MG63 (cell line): ENCODE measurements at regions not wholly inside any gene's neighbourhood (a gene's known extent, or its start where the extent isn't known, plus 50 kb on each side); places are given as distances from the start of the nearest gene placed in this dataset.
A peak's percentile ranks its signal among the peaks of the same experiment; 100 is the strongest.
"Not testable (repeated sequence)": the region's sequence is repeated elsewhere in the genome, so short reads cannot be mapped to it uniquely, and the experiment has no call there.

Experiments
- DNase-seq: peaks from one replicate; pipeline ENCODE4 v3.0.0-alpha.2; 2020
- H3K27me3 ChIP-seq: fragments of 250-450 bp; sonication (Bioruptor Pico); 2 replicates; pipeline ENCODE4 v1.5.1; 2020; ENCODE audit warnings: mild to moderate bottlenecking, moderate library complexity
- H3K36me3 ChIP-seq: fragments of 250-450 bp; sonication (Bioruptor Pico); 2 replicates; pipeline ENCODE4 v1.5.1; 2020; ENCODE audit warnings: mild to moderate bottlenecking, moderate library complexity
- H3K4me3 ChIP-seq: fragments of 250-450 bp; sonication (Bioruptor Pico); 2 replicates; pipeline ENCODE4 v1.5.1; 2020; ENCODE audit warnings: mild to moderate bottlenecking, moderate library complexity
- H3K9me3 ChIP-seq: fragments of 250-450 bp; sonication (Bioruptor Pico); 2 replicates; pipeline ENCODE4 v1.5.1; 2020; ENCODE audit warnings: mild to moderate bottlenecking, moderate library complexity

- Histone ChIP-seq H3K4me3 (no peak overlapping the region), H3K27me3 (no peaks in the 10 kb centered on the region), H3K36me3 (no peaks in the 10 kb centered on the region), H3K9me3 (peaks cover 1% of the 10 kb centered on the region; the same call in 1 of the 2 replicates)
- no peak for DNase-seq
These were observed 126.9 kb upstream of the DLGAP1 start for GRCh38 chr18:4581966-4582365.

DNA sequence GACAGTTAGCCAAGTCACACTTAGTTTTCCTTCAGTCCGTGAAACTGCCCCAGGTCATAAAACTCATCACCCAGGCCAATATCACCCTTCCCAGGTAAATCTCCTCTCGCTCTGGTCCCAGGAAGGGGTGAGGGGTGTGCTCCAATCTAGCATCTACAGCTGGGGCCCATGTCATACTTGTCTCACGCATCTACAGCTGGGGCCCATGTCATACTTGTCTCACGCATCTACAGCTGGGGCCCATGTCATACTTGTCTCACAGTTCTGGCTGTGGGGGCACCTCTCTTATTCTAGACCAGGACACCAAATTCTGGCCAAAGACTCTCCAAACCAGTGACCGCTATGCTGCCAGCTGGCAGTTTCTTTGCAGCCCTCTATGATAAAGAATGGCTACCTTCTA, 123.3 kb upstream of the DLGAP1 start:
- H3K36me3 ChIP-seq: no peaks in the 10 kb centered on the region
- no peak for DNase-seq
- peaks cover 6% of the 10 kb centered on the region for H3K9me3 ChIP-seq
- no peaks in the 10 kb centered on the region for H3K27me3 ChIP-seq
- H3K4me3 ChIP-seq: no peak overlapping the region

DNA sequence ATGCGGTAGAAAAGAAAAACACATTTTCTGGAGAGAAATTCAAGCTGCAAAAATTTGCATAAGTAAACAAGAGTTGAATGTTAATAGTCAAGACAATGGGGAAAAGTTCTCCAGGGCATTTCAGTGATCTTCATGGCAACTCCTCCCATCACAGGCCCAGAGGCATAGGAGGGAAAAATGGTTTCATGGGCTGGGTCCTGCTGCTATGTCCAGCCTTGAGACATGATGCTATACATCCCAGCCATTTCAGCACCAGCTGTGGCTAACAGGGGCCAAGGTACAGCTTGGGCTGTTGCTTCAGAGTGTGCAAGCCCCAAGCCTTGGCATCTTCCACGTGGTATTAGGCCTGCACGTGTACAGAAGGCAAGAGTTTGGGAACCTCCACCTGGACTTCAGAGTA, 118.6 kb upstream of the DLGAP1 start:
- Histone ChIP-seq H3K36me3 (no peaks in the 10 kb centered on the region), H3K27me3 (no peaks in the 10 kb centered on the region), H3K9me3 (peaks cover 6% of the 10 kb centered on the region), H3K4me3 (no peak overlapping the region)
- no peak for DNase-seq

GRCh38 chr18:4557502-4557901, 102.4 kb upstream of the DLGAP1 start:
- Histone ChIP-seq H3K4me3 (no peak overlapping the region), H3K36me3 (no peaks in the 10 kb centered on the region), H3K9me3 (no peaks in the 10 kb centered on the region), H3K27me3 (no peaks in the 10 kb centered on the region)
- DNase-seq: no peak

DNA sequence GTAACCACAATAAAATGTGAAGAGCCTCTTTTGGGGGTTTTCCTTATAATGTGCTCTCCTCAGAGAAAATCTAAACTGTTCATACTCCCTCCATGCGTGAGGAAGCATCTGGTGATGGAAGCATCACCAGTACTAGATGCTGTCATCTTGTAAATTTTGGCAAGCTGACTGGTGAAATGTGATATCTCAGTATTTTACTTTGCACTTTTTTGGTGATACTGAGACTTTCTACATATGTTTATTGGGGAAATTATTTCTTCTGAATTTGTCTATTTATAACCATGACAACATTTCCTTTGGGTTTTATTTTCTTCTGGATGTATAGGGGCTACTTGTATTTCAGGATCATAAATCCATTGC, 95.9 kb upstream of the DLGAP1 start:
- Histone ChIP-seq H3K36me3 (no peaks in the 10 kb centered on the region), H3K9me3 (no peaks in the 10 kb centered on the region)
- DNase-seq: no peak

DNA sequence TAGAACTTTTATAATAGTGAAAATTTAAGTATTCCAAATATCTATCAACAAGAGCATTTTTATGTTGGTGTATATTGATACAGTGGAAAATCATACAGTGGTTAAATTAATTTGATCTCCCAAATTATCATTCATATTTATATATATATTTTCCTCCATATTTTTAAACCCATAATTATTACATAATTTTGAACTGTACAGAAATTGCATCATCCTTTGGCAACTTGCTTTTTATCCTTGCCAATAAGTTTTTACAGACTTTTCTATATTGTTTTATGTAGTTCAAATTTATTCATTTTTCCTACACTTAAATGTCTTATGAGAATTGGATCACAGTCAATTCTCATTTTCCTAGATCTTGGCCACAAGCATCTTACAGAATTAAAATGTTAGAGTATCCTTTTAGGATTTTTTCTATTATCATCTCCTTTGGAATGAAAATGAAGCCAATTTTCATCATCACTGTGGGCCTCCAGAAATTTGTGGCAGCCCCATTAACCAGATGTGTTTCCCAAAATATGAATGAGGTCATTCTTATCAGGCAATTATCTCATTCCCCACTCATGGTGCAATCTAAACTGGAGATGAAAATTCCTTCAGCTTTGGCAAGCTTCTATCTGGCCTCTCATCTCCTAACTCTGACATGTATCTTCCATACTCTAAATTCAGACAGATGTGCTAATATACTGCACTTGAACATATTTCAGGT, 94.2 kb upstream of the DLGAP1 start:
- no peak overlapping the region for H3K4me3 ChIP-seq
- H3K27me3 ChIP-seq: no peaks in the 10 kb centered on the region
- no peaks in the 10 kb centered on the region for H3K36me3 ChIP-seq
- no peaks in the 10 kb centered on the region for H3K9me3 ChIP-seq
- no peak for DNase-seq

More for the DNA sequence above, 95.9 kb upstream of the DLGAP1 start:
- H3K27me3 ChIP-seq: no peaks in the 10 kb centered on the region
- no peak overlapping the region for H3K4me3 ChIP-seq

DNA sequence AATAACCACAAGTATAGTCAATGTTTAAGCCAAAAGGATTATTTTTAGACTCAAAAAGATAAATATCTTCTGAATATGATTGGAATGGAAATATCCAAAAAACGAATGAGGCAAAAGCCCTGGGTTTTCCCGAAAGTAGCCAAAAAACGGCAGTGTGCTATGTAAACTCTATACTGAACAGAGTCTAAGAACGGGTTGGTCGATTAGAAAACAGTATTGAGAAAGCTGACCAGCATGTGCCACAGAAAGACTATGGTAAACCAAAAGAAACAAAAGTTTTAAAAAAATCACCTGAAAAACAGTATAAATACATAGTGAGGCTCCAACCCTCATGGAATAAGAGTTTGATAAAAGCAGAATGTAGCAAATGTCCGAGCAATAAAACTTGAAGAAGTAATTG, 92.0 kb upstream of the DLGAP1 start:
- no peak overlapping the region for H3K4me3 ChIP-seq
- H3K27me3 ChIP-seq: no peaks in the 10 kb centered on the region
- no peaks in the 10 kb centered on the region for H3K9me3 ChIP-seq
- H3K36me3 ChIP-seq: no peaks in the 10 kb centered on the region
- no peak for DNase-seq

GRCh38 chr18:4544142-4544541, 89.0 kb upstream of the DLGAP1 start:
- H3K4me3 ChIP-seq: no peak overlapping the region
- peak; percentile 65 for DNase-seq
- no peaks in the 10 kb centered on the region for H3K9me3 ChIP-seq

GRCh38 chr18:4543711-4544110, 88.6 kb upstream of the DLGAP1 start:
- Histone ChIP-seq H3K36me3 (no peaks in the 10 kb centered on the region), H3K4me3 (no peak overlapping the region), H3K27me3 (no peaks in the 10 kb centered on the region), H3K9me3 (no peaks in the 10 kb centered on the region)
- no peak for DNase-seq

More at GRCh38 chr18:4544142-4544541, 89.0 kb upstream of the DLGAP1 start:
- Histone ChIP-seq H3K36me3 (no peaks in the 10 kb centered on the region), H3K27me3 (no peaks in the 10 kb centered on the region)

GRCh38 chr18:4541588-4541987, 86.5 kb upstream of the DLGAP1 start:
- H3K27me3 ChIP-seq: no peaks in the 10 kb centered on the region
- no peaks in the 10 kb centered on the region for H3K36me3 ChIP-seq
- no peak for DNase-seq
- H3K9me3 ChIP-seq: no peaks in the 10 kb centered on the region; the same call in 1 of the 2 replicates
- H3K4me3 ChIP-seq: no peak overlapping the region

- no peak for DNase-seq
- Histone ChIP-seq H3K9me3 (no peaks in the 10 kb centered on the region; the same call in none of the 2 replicates), H3K36me3 (no peaks in the 10 kb centered on the region), H3K27me3 (no peaks in the 10 kb centered on the region), H3K4me3 (no peak overlapping the region)
These were observed 81.3 kb upstream of the DLGAP1 start for GRCh38 chr18:4536447-4536846.

- Histone ChIP-seq H3K4me3 (no peak overlapping the region), H3K9me3 (no peaks in the 10 kb centered on the region; the same call in none of the 2 replicates), H3K36me3 (no peaks in the 10 kb centered on the region), H3K27me3 (no peaks in the 10 kb centered on the region)
- DNase-seq: no peak
These were observed 73.3 kb upstream of the DLGAP1 start for GRCh38 chr18:4528405-4528804.

- not testable (repeated sequence) for H3K27me3 ChIP-seq, H3K9me3 ChIP-seq, DNase-seq, H3K36me3 ChIP-seq, H3K4me3 ChIP-seq
These were observed 72.7 kb upstream of the DLGAP1 start for GRCh38 chr18:4527826-4528225.

GRCh38 chr18:4524096-4524495, 69.0 kb upstream of the DLGAP1 start:
- H3K36me3 ChIP-seq: no peaks in the 10 kb centered on the region
- no peak for DNase-seq
- no peak overlapping the region for H3K4me3 ChIP-seq
- no peaks in the 10 kb centered on the region for H3K27me3 ChIP-seq
- no peaks in the 10 kb centered on the region for H3K9me3 ChIP-seq

DNA sequence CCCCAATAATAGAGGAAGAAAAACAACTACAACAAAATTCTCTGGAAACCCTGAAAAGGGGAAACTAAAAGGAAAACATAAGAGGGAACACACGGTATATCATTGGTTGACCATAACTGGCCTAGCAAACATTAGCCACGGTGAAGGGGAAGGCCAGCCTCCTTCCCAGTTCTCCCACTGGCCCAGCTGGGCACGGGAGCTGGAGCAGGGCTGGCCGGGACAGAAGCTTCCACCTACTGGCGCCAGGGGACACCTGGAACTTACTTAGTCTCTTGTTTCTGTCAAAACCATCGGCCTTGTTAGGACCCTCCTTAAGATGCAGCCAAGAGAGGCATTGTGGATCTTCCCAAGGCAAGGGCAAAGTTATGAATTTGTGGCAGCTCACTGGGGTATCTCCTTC, 56.1 kb upstream of the DLGAP1 start:
- no peaks in the 10 kb centered on the region for H3K36me3 ChIP-seq
- no peak for DNase-seq
- H3K4me3 ChIP-seq: no peak overlapping the region
- H3K9me3 ChIP-seq: no peaks in the 10 kb centered on the region
- H3K27me3 ChIP-seq: no peaks in the 10 kb centered on the region

- no peaks in the 10 kb centered on the region for H3K9me3 ChIP-seq
- H3K4me3 ChIP-seq: no peak overlapping the region
- DNase-seq: no peak
- no peaks in the 10 kb centered on the region for H3K36me3 ChIP-seq
- H3K27me3 ChIP-seq: no peaks in the 10 kb centered on the region
These were observed 55.6 kb upstream of the DLGAP1 start for GRCh38 chr18:4510711-4511110.

- DNase-seq: no peak
- Histone ChIP-seq H3K4me3 (no peak overlapping the region), H3K27me3 (no peaks in the 10 kb centered on the region), H3K9me3 (no peaks in the 10 kb centered on the region), H3K36me3 (no peaks in the 10 kb centered on the region)
These were observed 55.1 kb upstream of the DLGAP1 start for GRCh38 chr18:4510160-4510559.
